GM23338 (cell line): ENCODE measurements at regions not wholly inside any gene's neighbourhood (a gene's known extent, or its start where the extent isn't known, plus 50 kb on each side); places are given as distances from the start of the nearest gene placed in this dataset.

Experiments
- ATAC-seq: fragments of 200-7000 bp; cut with Tn5 transposase; 3 replicates; pipeline ENCODE4 v1.9.1; 2020
- DNase-seq: peaks from one replicate; pipeline ENCODE4 v3.0.0-alpha.2; 2015; ENCODE audit warnings: low spot score
- H2AFZ ChIP-seq: fragments of 200-600 bp; sonication (generic); 2 replicates; pipeline ENCODE4 v1.8.0; 2016; ENCODE audit warnings: antibody characterized with exemption, mild to moderate bottlenecking, moderate library complexity
- H3F3A ChIP-seq: fragments of 200-600 bp; sonication (generic); replicated peaks from 2 replicates; pipeline ENCODE4 v1.8.0; 2017; ENCODE audit warnings: antibody characterized with exemption, mixed run types, low read depth
- H3K27ac ChIP-seq: fragments of 200-600 bp; sonication (generic); 2 replicates; pipeline ENCODE4 v1.6.1; 2016; ENCODE audit warnings: low read depth
- H3K27me3 ChIP-seq: fragments of 200-600 bp; sonication (generic); 2 replicates; pipeline ENCODE4 v1.8.0; 2016; ENCODE audit warnings: mild to moderate bottlenecking, mixed run types, moderate library complexity; ENCODE audit not compliant: insufficient read depth
- H3K36me3 ChIP-seq: fragments of 200-600 bp; sonication (generic); 2 replicates; pipeline ENCODE4 v1.8.0; 2016; ENCODE audit warnings: mild to moderate bottlenecking; ENCODE audit not compliant: insufficient read depth
- H3K4me1 ChIP-seq: fragments of 200-600 bp; sonication (generic); 2 replicates; pipeline ENCODE4 v1.8.0; 2016; ENCODE audit warnings: mild to moderate bottlenecking, moderate library complexity; ENCODE audit not compliant: insufficient read depth
- H3K4me2 ChIP-seq: fragments of 200-600 bp; sonication (generic); 2 replicates; pipeline ENCODE4 v1.7.1; 2017; ENCODE audit warnings: mixed run types
- H3K4me3 ChIP-seq: fragments of 200-600 bp; sonication (generic); 2 replicates; pipeline ENCODE4 v1.6.1; 2016; ENCODE audit warnings: mixed run types
- H3K79me2 ChIP-seq: fragments of 200-600 bp; sonication (generic); replicated peaks from 2 replicates; pipeline ENCODE4 v1.8.0; 2017; ENCODE audit warnings: mild to moderate bottlenecking; ENCODE audit not compliant: insufficient read depth
- H3K9me2 ChIP-seq: fragments of 200-600 bp; sonication (generic); 2 replicates; pipeline ENCODE4 v1.8.0; 2017; ENCODE audit not compliant: insufficient read depth
- H4K20me1 ChIP-seq: fragments of 200-600 bp; sonication (generic); replicated peaks from 2 replicates; pipeline ENCODE4 v1.8.0; 2017; ENCODE audit warnings: mild to moderate bottlenecking; ENCODE audit not compliant: insufficient read depth
- H3K27ac Mint-ChIP-seq: 2 replicates; pipeline ENCODE4 v1.8.0; 2020; ENCODE audit warnings: inconsistent platforms, mild to moderate bottlenecking, moderate library complexity, mixed read lengths
- H3K27me3 Mint-ChIP-seq: 3 replicates; pipeline ENCODE4 v1.8.0; 2022; ENCODE audit warnings: low read depth, mild to moderate bottlenecking, moderate library complexity, mixed read lengths, inconsistent platforms; ENCODE audit not compliant: insufficient read depth, poor library complexity
- H3K36me3 Mint-ChIP-seq: 3 replicates; pipeline ENCODE4 v1.8.0; 2021; ENCODE audit warnings: low read depth, mild to moderate bottlenecking, inconsistent platforms, moderate library complexity, mixed read lengths
- H3K4me1 Mint-ChIP-seq: 3 replicates; pipeline ENCODE4 v1.8.0; 2020; ENCODE audit warnings: mild to moderate bottlenecking, inconsistent platforms, mixed read lengths
- H3K4me3 Mint-ChIP-seq: 3 replicates; pipeline ENCODE4 v1.8.0; 2021; ENCODE audit warnings: moderate library complexity, mild to moderate bottlenecking, inconsistent platforms, mixed read lengths
- H3K9me3 Mint-ChIP-seq: 3 replicates; pipeline ENCODE4 v1.8.0; 2020; ENCODE audit warnings: moderate library complexity, mild to moderate bottlenecking, inconsistent platforms, mixed read lengths
- CREB1 ChIP-seq: fragments of 250-450 bp; sonication (Bioruptor Pico); IDR thresholded peaks from 2 replicates; pipeline ENCODE4 v1.5.0; 2020; ENCODE audit warnings: low read depth, mild to moderate bottlenecking, moderate library complexity
- EZH2 ChIP-seq: fragments of 200-600 bp; sonication (generic); IDR thresholded peaks from one replicate; pipeline ENCODE4 v1.8.0; 2017; ENCODE audit warnings: antibody characterized with exemption, mild to moderate bottlenecking, low read depth; ENCODE audit not compliant: unreplicated experiment
- EZH2phosphoT487 ChIP-seq: fragments of 200-600 bp; sonication (generic); IDR thresholded peaks from one replicate; pipeline ENCODE4 v1.8.1; 2018; ENCODE audit warnings: antibody characterized with exemption; ENCODE audit not compliant: unreplicated experiment
- JUNB ChIP-seq: IDR thresholded peaks from one replicate; pipeline ENCODE4 v1.6.1; 2016; ENCODE audit warnings: antibody characterized with exemption; ENCODE audit not compliant: unreplicated experiment
- NANOG ChIP-seq: IDR thresholded peaks from 2 replicates; pipeline ENCODE4 v1.6.1; 2016; ENCODE audit warnings: antibody characterized with exemption, borderline replicate concordance
- POLR2AphosphoS5 ChIP-seq: IDR thresholded peaks from 2 replicates; pipeline ENCODE4 v1.6.1; 2016; ENCODE audit warnings: antibody characterized with exemption, low read depth
- REST ChIP-seq: IDR thresholded peaks from one replicate; pipeline ENCODE4 v1.6.1; 2018; ENCODE audit warnings: antibody characterized with exemption; ENCODE audit not compliant: unreplicated experiment
- ZNF331 ChIP-seq: fragments of 250-450 bp; sonication (Bioruptor Pico); IDR thresholded peaks from 2 replicates; pipeline ENCODE4 v1.5.0; 2020; ENCODE audit warnings: low read depth, mild to moderate bottlenecking, moderate library complexity
- ZNF462 ChIP-seq: fragments of 250-450 bp; sonication (Bioruptor Pico); IDR thresholded peaks from 2 replicates; pipeline ENCODE4 v1.5.0; 2020; ENCODE audit warnings: mild to moderate bottlenecking, moderate library complexity
- TF ChIP-seq, protein P1 (sequence below), 2 experiments: fragments of 200-600 bp in 1 of 2; sonication (generic) in 1 of 2; conservative IDR thresholded peaks; 2 replicates each; pipeline versions ENCODE4 v1.5.1 to v1.6.1; 2016 to 2017; ENCODE audit warnings: antibody characterized with exemption in 2 of 2, low read depth in 2 of 2, mild to moderate bottlenecking in 2 of 2, moderate library complexity in 1 of 2
- TF ChIP-seq, protein P2 (sequence below): IDR thresholded peaks from 2 replicates; pipeline ENCODE4 v1.6.1; 2016; ENCODE audit warnings: antibody characterized with exemption

- no peak overlapping the region for H3K4me2 ChIP-seq
- Mint-ChIP-seq H3K27me3 (no peaks in the 10 kb centered on the region), H3K27ac (no peak overlapping the region), H3K9me3 (peaks cover 1% of the 10 kb centered on the region; the same call in 2 of the 3 replicates), H3K4me1 (peaks cover 10% of the 10 kb centered on the region; the same call in 1 of the 3 replicates), H3K36me3 (no peaks in the 10 kb centered on the region), H3K4me3 (no peak overlapping the region)
- H3K79me2 ChIP-seq: no peaks in the 10 kb centered on the region
- H3F3A ChIP-seq: no peaks in the 10 kb centered on the region
- H4K20me1 ChIP-seq: no peaks in the 10 kb centered on the region
- H3K4me1 ChIP-seq: 0 out of 2 replicates have a peak, but pooled peaks cover 4% of the 10 kb centered on the region
- H2AFZ ChIP-seq: no peak overlapping the region
- DNase-seq (no peak), ATAC-seq (no peak)
- no peak overlapping the region for H3K27ac ChIP-seq
- TF ChIP-seq NANOG (no peak), REST (no peak), ZNF331 (CRISPR knock-in tag) (no peak), EZH2 (no peak), CREB1 (CRISPR knock-in tag) (no peak), EZH2phosphoT487 (no peak), ZNF462 (no peak), POLR2AphosphoS5 (no peak), JUNB (no peak)
- TF ChIP-seq, protein P1, sequence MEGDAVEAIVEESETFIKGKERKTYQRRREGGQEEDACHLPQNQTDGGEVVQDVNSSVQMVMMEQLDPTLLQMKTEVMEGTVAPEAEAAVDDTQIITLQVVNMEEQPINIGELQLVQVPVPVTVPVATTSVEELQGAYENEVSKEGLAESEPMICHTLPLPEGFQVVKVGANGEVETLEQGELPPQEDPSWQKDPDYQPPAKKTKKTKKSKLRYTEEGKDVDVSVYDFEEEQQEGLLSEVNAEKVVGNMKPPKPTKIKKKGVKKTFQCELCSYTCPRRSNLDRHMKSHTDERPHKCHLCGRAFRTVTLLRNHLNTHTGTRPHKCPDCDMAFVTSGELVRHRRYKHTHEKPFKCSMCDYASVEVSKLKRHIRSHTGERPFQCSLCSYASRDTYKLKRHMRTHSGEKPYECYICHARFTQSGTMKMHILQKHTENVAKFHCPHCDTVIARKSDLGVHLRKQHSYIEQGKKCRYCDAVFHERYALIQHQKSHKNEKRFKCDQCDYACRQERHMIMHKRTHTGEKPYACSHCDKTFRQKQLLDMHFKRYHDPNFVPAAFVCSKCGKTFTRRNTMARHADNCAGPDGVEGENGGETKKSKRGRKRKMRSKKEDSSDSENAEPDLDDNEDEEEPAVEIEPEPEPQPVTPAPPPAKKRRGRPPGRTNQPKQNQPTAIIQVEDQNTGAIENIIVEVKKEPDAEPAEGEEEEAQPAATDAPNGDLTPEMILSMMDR (conservative IDR thresholded peaks at IDR 0.05; ENCODE audit: low read depth in 2 of 2): no peak
- TF ChIP-seq, protein P2, sequence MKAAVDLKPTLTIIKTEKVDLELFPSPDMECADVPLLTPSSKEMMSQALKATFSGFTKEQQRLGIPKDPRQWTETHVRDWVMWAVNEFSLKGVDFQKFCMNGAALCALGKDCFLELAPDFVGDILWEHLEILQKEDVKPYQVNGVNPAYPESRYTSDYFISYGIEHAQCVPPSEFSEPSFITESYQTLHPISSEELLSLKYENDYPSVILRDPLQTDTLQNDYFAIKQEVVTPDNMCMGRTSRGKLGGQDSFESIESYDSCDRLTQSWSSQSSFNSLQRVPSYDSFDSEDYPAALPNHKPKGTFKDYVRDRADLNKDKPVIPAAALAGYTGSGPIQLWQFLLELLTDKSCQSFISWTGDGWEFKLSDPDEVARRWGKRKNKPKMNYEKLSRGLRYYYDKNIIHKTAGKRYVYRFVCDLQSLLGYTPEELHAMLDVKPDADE: no peak
- H3K9me2 ChIP-seq: no peaks in the 10 kb centered on the region
- no peak overlapping the region for H3K4me3 ChIP-seq
- no peaks in the 10 kb centered on the region for H3K36me3 ChIP-seq
- no peaks in the 10 kb centered on the region for H3K27me3 ChIP-seq
Measured at GRCh38 chr4:166426300-166426863, 553.3 kb downstream of the TLL1 start.
